ENCODE measurements at regions not wholly inside any gene's neighbourhood (a gene's known extent, or its start where the extent isn't known, plus 50 kb on each side); places are given as distances from the start of the nearest gene placed in this dataset.
A peak's percentile ranks its signal among the peaks of the same experiment; 100 is the strongest.

DNA sequence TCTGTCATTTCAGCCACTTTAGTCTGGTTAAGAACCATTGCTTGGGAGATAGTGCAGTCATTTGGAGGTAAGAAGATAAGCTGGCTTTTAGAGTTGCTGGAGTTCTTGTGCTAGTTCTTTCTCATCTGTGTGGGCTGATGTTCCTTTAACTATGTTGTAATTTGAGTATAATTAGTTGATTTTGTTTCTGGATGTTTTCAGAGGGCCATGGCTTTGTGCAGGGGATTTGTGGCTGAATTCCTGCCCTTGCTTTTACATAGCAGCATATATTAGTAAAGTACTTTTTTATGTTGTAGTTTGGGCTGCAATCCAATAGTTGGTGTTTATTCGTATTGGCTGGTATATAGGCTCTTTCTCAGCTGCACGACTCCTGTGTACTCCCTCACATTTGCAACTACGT, 339.6 kb downstream of the ANKRD50 start:
- H3F3A ChIP-seq (ENCODE audit: insufficient read depth, low read length) = no peaks in the 10 kb centered on the region

GRCh38 chr4:124386163-124386562, 326.4 kb downstream of the ANKRD50 start:
- Histone ChIP-seq H3F3A (ENCODE audit: insufficient read depth, low read length) (no peaks in the 10 kb centered on the region), H3K27me3 (replicated peaks; ENCODE audit: insufficient read depth, low read length) (no peaks in the 10 kb centered on the region), H3K9me3 (replicated peaks; ENCODE audit: insufficient read depth, low read length) (no peaks in the 10 kb centered on the region), H3K27ac (ENCODE audit: low read length) (no peak overlapping the region), H3K9me2 (replicated peaks; ENCODE audit: insufficient read depth, low read length) (no peaks in the 10 kb centered on the region), H3K4me1 (ENCODE audit: low read length) (no peaks in the 10 kb centered on the region), H3K79me2 (ENCODE audit: low read length) (no peaks in the 10 kb centered on the region), H3K4me2 (ENCODE audit: low read depth, low read length) (no peak overlapping the region), H4K20me1 (ENCODE audit: insufficient read depth, low read length) (no peaks in the 10 kb centered on the region), H2AFZ (ENCODE audit: low read length) (no peak overlapping the region), H3K4me3 (ENCODE audit: low read length) (no peak overlapping the region), H3K9ac (ENCODE audit: low read length) (no peak overlapping the region), H3K36me3 (replicated peaks; ENCODE audit: insufficient read depth, low read length) (no peaks in the 10 kb centered on the region)
- TF ChIP-seq EZH2phosphoT487 (IDR thresholded peaks at IDR 0.05; ENCODE audit: low read length) (no peak), EZH2 (optimal IDR thresholded peaks at IDR 0.05; ENCODE audit: low read depth, low read length) (no peak)
- TF ChIP-seq, protein P1, sequence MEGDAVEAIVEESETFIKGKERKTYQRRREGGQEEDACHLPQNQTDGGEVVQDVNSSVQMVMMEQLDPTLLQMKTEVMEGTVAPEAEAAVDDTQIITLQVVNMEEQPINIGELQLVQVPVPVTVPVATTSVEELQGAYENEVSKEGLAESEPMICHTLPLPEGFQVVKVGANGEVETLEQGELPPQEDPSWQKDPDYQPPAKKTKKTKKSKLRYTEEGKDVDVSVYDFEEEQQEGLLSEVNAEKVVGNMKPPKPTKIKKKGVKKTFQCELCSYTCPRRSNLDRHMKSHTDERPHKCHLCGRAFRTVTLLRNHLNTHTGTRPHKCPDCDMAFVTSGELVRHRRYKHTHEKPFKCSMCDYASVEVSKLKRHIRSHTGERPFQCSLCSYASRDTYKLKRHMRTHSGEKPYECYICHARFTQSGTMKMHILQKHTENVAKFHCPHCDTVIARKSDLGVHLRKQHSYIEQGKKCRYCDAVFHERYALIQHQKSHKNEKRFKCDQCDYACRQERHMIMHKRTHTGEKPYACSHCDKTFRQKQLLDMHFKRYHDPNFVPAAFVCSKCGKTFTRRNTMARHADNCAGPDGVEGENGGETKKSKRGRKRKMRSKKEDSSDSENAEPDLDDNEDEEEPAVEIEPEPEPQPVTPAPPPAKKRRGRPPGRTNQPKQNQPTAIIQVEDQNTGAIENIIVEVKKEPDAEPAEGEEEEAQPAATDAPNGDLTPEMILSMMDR (IDR thresholded peaks at IDR 0.05; ENCODE audit: low read length) = no peak
- no peak for DNase-seq

More for the DNA sequence above, 339.6 kb downstream of the ANKRD50 start:
- no peak overlapping the region for H2AFZ ChIP-seq (ENCODE audit: low read length)
- no peaks in the 10 kb centered on the region for H3K9me3 ChIP-seq (replicated peaks; ENCODE audit: insufficient read depth, low read length)
- no peaks in the 10 kb centered on the region for H3K79me2 ChIP-seq (ENCODE audit: low read length)
- TF ChIP-seq EZH2phosphoT487 (IDR thresholded peaks at IDR 0.05; ENCODE audit: low read length) (no peak), EZH2 (optimal IDR thresholded peaks at IDR 0.05; ENCODE audit: low read depth, low read length) (no peak)
- TF ChIP-seq, protein P1 (IDR thresholded peaks at IDR 0.05; ENCODE audit: low read length) = no peak
- no peaks in the 10 kb centered on the region for H3K9me2 ChIP-seq (replicated peaks; ENCODE audit: insufficient read depth, low read length)
- no peak overlapping the region for H3K27ac ChIP-seq (ENCODE audit: low read length)
- H3K27me3 ChIP-seq (replicated peaks; ENCODE audit: insufficient read depth, low read length) = no peaks in the 10 kb centered on the region
- H3K36me3 ChIP-seq (replicated peaks; ENCODE audit: insufficient read depth, low read length) = no peaks in the 10 kb centered on the region
- no peak overlapping the region for H3K9ac ChIP-seq (ENCODE audit: low read length)
- no peaks in the 10 kb centered on the region for H3K4me1 ChIP-seq (ENCODE audit: low read length)
- H3K4me2 ChIP-seq (ENCODE audit: low read depth, low read length) = no peak overlapping the region
- no peak overlapping the region for H3K4me3 ChIP-seq (ENCODE audit: low read length)
- DNase-seq = no peak
- no peaks in the 10 kb centered on the region for H4K20me1 ChIP-seq (ENCODE audit: insufficient read depth, low read length)

DNA sequence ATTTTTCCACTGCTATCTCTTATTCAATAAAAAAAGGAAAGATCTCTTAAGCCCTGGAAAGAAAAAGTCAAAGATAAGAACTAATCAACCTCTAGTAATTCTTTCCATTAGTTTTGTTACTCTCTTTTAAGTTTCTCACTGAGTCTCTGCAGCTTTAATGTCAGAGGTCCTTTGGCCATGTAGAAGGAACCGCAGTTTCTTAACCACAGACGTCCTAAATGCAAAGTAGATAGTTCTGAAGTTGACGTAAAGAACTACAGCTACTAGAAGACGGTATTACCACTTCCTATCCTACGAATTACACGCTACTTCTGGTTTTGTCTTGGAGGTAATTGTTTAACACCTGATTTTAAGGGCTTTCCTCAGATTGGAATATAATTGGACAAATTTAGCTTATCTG, 325.9 kb downstream of the ANKRD50 start:
- H3K9me2 ChIP-seq (replicated peaks; ENCODE audit: insufficient read depth, low read length) = no peaks in the 10 kb centered on the region
- H2AFZ ChIP-seq (ENCODE audit: low read length) = no peak overlapping the region

More for the DNA sequence above, 325.9 kb downstream of the ANKRD50 start:
- Histone ChIP-seq H3K4me2 (ENCODE audit: low read depth, low read length) (no peak overlapping the region), H3K4me1 (ENCODE audit: low read length) (no peaks in the 10 kb centered on the region), H4K20me1 (ENCODE audit: insufficient read depth, low read length) (no peaks in the 10 kb centered on the region), H3K4me3 (ENCODE audit: low read length) (no peak overlapping the region), H3F3A (ENCODE audit: insufficient read depth, low read length) (no peaks in the 10 kb centered on the region), H3K36me3 (replicated peaks; ENCODE audit: insufficient read depth, low read length) (no peaks in the 10 kb centered on the region), H3K27ac (ENCODE audit: low read length) (no peak overlapping the region), H3K79me2 (ENCODE audit: low read length) (no peaks in the 10 kb centered on the region), H3K27me3 (replicated peaks; ENCODE audit: insufficient read depth, low read length) (no peaks in the 10 kb centered on the region), H3K9me3 (replicated peaks; ENCODE audit: insufficient read depth, low read length) (no peaks in the 10 kb centered on the region), H3K9ac (ENCODE audit: low read length) (no peak overlapping the region)
- TF ChIP-seq EZH2phosphoT487 (IDR thresholded peaks at IDR 0.05; ENCODE audit: low read length) = no peak
- TF ChIP-seq EZH2 (optimal IDR thresholded peaks at IDR 0.05; ENCODE audit: low read depth, low read length) = no peak
- TF ChIP-seq, protein P1 (IDR thresholded peaks at IDR 0.05; ENCODE audit: low read length) = no peak
- DNase-seq = peak; percentile 58

Data from MM.1S (cell line).